Brain microvascular endothelial cell (primary cell): ENCODE measurements at regions not wholly inside any gene's neighbourhood (a gene's known extent, or its start where the extent isn't known, plus 50 kb on each side); places are given as distances from the start of the nearest gene placed in this dataset.

Experiments used
- DNase-seq: peaks from one replicate; pipeline ENCODE4 v3.0.0-alpha.2; 2020
- H3K27ac ChIP-seq: fragments of 250-450 bp; sonication (Bioruptor Pico); 2 replicates; pipeline ENCODE4 v1.5.1; 2020; ENCODE audit warnings: mild to moderate bottlenecking, moderate library complexity
- H3K27me3 ChIP-seq: fragments of 250-450 bp; sonication (Bioruptor Pico); replicated peaks from 2 replicates; pipeline ENCODE4 v1.5.1; 2020; ENCODE audit warnings: mild to moderate bottlenecking
- H3K36me3 ChIP-seq: fragments of 250-450 bp; sonication (Bioruptor Pico); replicated peaks from 2 replicates; pipeline ENCODE4 v1.5.1; 2020; ENCODE audit warnings: mild to moderate bottlenecking
- H3K4me3 ChIP-seq: 2 replicates; pipeline ENCODE4 v1.5.1; 2011; ENCODE audit warnings: low read depth, mild to moderate bottlenecking, control low read depth, low read length, moderate library complexity
- in situ Hi-C: cut with HindIII; loops from 2 replicates; pipeline ENCODE4 v1.10.0; 2017; ENCODE audit warnings: low sequenced_read_pairs, low pct_ligation_motif_present
- TF ChIP-seq, protein P1 (sequence below): IDR thresholded peaks from 2 replicates; pipeline ENCODE4 v1.5.1; 2011; ENCODE audit warnings: low read depth, mild to moderate bottlenecking, moderate library complexity, low read length, control low read depth, inconsistent platforms; ENCODE audit errors: missing control alignments

DNA sequence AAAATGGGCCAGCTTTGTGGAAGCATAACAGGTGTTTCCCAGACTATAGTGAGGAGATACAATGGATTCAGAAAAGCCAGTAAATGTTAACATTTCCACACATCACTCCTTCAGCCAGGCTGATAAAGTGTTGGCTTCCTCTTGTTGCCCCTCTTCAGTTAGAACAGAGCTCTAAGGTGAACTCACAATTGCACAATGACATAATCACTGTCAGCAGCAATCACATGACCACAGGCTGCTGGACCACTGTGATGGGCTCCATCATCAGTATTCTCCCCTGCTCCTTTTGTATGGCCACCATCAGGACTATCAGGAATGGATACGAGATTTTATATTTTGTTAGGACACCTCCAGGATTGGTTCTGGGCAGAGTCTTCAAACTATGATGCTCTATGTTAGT, 849.4 kb upstream of the GHITM start:
- in situ Hi-C loops = no loop called here
- H3K27ac ChIP-seq = no peak overlapping the region
- H3K36me3 ChIP-seq = no peaks in the 10 kb centered on the region
- TF ChIP-seq, protein P1, sequence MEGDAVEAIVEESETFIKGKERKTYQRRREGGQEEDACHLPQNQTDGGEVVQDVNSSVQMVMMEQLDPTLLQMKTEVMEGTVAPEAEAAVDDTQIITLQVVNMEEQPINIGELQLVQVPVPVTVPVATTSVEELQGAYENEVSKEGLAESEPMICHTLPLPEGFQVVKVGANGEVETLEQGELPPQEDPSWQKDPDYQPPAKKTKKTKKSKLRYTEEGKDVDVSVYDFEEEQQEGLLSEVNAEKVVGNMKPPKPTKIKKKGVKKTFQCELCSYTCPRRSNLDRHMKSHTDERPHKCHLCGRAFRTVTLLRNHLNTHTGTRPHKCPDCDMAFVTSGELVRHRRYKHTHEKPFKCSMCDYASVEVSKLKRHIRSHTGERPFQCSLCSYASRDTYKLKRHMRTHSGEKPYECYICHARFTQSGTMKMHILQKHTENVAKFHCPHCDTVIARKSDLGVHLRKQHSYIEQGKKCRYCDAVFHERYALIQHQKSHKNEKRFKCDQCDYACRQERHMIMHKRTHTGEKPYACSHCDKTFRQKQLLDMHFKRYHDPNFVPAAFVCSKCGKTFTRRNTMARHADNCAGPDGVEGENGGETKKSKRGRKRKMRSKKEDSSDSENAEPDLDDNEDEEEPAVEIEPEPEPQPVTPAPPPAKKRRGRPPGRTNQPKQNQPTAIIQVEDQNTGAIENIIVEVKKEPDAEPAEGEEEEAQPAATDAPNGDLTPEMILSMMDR = no peak
- no peak overlapping the region for H3K4me3 ChIP-seq
- no peaks in the 10 kb centered on the region for H3K27me3 ChIP-seq
- DNase-seq = no peak

DNA sequence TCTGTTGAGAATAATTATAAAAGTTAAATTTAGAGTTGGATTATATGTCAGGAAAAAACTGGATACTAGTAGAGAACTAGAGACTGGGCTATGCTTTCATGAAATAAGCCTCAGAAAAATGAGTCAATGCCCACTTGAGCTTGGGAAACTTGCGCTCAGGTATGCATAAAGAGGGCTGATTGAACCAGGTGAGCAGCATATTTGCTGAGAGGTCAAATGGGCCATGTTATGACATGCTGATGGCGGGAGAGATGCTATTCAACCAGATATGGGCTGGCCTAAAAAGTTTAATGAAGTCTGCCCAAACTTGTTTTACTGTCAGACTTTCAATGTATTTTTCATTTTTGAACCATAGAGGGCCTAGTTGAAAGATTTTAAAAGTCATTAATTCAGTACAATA, 837.6 kb upstream of the GHITM start:
- H3K4me3 ChIP-seq = no peak overlapping the region
- in situ Hi-C loops = no loop called here
- TF ChIP-seq, protein P1 = no peak
- no peak overlapping the region for H3K27ac ChIP-seq
- H3K27me3 ChIP-seq = no peaks in the 10 kb centered on the region
- DNase-seq = no peak
- no peaks in the 10 kb centered on the region for H3K36me3 ChIP-seq

DNA sequence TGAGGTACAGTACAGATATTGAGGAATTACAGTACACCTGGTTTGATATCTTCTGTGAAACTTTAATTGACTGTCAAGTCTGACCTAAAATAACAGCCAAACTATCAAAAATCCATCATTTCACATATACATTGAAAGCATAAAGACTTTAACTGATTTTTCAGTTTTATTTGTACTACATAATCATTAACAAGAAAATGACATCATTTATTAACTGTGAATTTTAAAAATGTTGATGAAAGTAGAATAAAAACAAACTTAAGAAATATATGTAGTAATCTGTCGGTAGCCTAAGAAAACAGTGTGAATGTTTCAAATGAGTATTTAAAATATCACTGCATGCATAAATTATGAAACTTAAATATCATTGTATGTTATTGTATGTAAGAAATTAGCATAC, 836.7 kb upstream of the GHITM start:
- no peaks in the 10 kb centered on the region for H3K36me3 ChIP-seq
- in situ Hi-C loops = no loop called here
- no peak for DNase-seq

DNA sequence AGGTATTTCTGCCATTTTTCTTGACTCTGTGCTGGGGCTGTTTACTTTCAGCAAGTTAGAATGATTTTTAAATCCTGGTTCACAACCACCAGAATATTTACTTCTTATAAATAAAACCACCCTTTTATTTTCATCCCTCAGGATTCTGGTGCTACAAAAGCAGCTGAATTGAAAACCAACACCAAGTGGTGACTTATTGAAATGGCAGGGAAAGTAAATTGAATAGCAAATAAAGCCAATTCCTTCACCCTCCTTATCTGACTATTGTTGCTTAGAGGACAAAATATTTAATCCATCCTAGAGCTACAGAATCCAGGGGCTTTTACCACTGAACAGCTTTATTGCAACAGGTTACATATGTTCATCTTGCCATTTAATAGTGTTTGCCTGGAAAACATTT, 828.6 kb upstream of the GHITM start:
- Histone ChIP-seq H3K4me3 (no peak overlapping the region), H3K27ac (no peak overlapping the region), H3K27me3 (no peaks in the 10 kb centered on the region), H3K36me3 (no peaks in the 10 kb centered on the region)
- TF ChIP-seq, protein P1 = no peak
- no peak for DNase-seq
- in situ Hi-C loops = no loop called here

More for the DNA sequence above, 836.7 kb upstream of the GHITM start:
- TF ChIP-seq, protein P1 = no peak
- H3K27ac ChIP-seq = no peak overlapping the region
- no peaks in the 10 kb centered on the region for H3K27me3 ChIP-seq
- no peak overlapping the region for H3K4me3 ChIP-seq

DNA sequence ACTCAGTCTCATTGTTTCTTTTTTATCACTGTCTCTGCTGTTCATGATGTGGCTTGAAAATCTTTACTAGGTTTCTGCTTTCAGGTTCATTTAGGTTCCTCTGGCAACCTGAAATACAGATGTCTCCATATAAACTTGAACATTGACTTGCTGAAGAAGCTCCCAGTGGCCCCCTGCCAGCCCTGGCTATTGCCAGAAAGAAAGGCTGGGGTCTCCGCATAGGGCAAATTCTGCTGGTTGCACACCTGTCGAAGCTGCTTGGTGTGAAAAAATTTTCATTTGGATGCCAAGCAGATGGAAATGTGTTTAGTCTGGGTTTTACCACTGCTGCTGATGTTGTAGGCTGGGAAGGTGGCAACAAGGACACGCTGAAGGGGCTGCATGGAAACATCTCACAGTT, 826.7 kb upstream of the GHITM start:
- TF ChIP-seq, protein P1 = no peak
- in situ Hi-C loops = no loop called here
- no peak overlapping the region for H3K4me3 ChIP-seq

DNA sequence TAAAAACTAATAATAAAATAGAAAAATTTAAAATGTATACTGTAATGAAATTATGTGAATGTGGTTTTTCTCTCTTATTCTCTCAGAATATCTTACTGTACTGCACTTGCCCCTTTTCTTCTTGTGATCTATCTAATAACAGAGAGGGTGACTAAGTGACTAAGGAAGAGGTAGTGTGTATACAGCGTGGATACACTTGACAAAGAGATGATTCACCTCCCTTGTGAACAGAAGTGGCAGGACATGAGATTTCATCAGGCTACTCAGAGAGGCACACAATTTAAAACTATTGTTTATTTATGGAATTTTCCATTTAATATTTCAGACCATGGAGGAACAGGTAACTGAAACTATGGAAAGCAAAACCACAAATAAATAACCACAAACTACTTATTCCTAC, 806.6 kb upstream of the GHITM start:
- H3K4me3 ChIP-seq = no peak overlapping the region
- no peaks in the 10 kb centered on the region for H3K36me3 ChIP-seq
- DNase-seq = no peak
- H3K27ac ChIP-seq = no peak overlapping the region
- in situ Hi-C loops = no loop called here
- H3K27me3 ChIP-seq = no peaks in the 10 kb centered on the region
- TF ChIP-seq, protein P1 = no peak

More for the DNA sequence above, 826.7 kb upstream of the GHITM start:
- Histone ChIP-seq H3K27ac (no peak overlapping the region), H3K27me3 (no peaks in the 10 kb centered on the region), H3K36me3 (no peaks in the 10 kb centered on the region)
- DNase-seq = no peak
